ENCODE measurements at regions not wholly inside any gene's neighbourhood (a gene's known extent, or its start where the extent isn't known, plus 50 kb on each side); places are given as distances from the start of the nearest gene placed in this dataset.
"Not testable (repeated sequence)": the region's sequence is repeated elsewhere in the genome, so short reads cannot be mapped to it uniquely, and the experiment has no call there.

- not testable (repeated sequence) for DNase-seq (ENCODE audit: low spot score)
Observed at GRCh38 chr4:131750469-131750868, 1398.6 kb upstream of the PCDH10 start.

- not testable (repeated sequence) for DNase-seq (ENCODE audit: low spot score)
Observed at GRCh38 chr4:131762234-131762633, 1386.9 kb upstream of the PCDH10 start.

DNA sequence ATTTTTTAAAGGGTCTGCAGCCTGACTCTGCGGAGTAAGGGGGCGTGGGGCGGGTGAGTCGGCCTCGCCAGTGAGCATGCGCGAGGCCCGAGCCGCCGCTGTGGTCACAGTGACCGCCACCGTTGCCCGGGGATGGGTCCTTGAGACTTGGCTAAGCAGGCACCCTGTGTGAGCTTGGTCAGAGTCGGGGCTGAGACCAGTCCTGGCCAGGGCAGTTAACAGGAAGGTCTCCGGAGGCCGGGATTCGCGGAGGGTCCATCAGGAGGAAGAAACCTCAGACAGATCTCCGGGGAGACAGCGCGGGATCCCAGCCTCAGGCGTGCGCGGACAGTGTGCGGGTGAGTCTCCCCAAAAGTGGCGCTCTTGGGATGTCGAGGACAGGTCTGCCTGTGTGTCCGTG is 1384.4 kb upstream of the PCDH10 start:
- DNase-seq (ENCODE audit: low spot score) = no peak

DNA sequence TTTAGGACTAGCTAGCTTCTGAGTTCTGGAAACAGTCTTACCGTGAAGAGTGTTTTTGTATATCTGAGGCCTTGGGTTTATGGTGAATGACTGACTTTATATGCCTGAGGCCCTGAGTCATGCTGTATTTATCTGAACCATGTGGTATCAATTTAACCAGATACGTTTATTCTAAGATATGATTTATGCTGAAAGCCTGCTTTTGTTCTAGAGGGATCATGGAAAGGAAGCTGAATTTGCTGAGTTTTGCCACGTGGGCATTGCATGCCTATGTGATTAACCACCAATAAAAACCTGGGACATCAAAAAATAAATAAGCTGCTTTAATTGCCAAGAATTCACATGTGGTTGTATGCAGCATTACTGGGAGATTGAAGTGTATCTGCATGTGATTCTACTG is 1374.7 kb upstream of the PCDH10 start:
- DNase-seq (ENCODE audit: low spot score) = not testable (repeated sequence)

DNA sequence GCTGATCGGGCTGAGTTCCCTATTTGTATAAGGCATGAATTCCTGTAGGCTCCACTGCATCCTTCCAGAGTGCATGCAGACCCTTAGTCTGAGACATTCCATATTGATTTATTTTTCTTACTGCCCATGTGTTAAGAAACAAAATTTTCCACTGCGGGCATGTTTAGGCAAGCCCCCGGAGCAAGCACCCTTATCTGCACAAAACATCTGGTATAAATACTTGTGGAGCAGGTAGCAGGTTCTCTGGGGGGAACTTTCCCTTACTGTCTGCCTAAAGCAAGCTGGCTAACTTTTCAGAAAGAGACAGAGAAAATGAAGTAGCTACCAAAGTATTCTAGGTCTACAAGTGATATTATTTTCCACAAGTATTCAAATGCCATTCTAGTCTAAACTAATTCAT is 1338.5 kb upstream of the PCDH10 start:
- not testable (repeated sequence) for DNase-seq (ENCODE audit: low spot score)
